SW480 (cell line): ENCODE measurements at regions not wholly inside any gene's neighbourhood (a gene's known extent, or its start where the extent isn't known, plus 50 kb on each side); places are given as distances from the start of the nearest gene placed in this dataset.
"Not testable (repeated sequence)": the region's sequence is repeated elsewhere in the genome, so short reads cannot be mapped to it uniquely, and the experiment has no call there.

Source experiments
- DNase-seq: peaks from one replicate; pipeline ENCODE4 v3.0.0-alpha.2; 2016; ENCODE audit warnings: low spot score

DNA sequence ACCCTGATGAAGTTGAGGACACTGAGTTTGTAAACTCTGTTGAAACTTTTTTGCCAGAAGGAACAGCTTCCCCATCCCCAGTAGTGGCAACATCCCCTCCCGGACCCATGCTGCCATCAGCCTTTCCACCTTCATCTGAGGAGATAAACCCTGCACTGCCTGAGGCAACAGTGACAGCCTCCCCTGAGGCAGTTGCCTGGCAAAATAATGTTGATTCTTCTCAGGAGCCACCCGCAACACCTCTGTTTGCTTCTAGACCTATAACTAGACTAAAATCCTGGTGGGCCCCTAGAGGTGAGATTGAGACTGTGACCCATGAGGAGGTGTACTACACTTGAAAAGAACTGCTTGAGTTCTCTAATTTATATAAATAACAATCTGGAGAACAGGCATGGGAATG, 597.6 kb upstream of the NR3C2 start:
- DNase-seq, result not testable (repeated sequence)

DNA sequence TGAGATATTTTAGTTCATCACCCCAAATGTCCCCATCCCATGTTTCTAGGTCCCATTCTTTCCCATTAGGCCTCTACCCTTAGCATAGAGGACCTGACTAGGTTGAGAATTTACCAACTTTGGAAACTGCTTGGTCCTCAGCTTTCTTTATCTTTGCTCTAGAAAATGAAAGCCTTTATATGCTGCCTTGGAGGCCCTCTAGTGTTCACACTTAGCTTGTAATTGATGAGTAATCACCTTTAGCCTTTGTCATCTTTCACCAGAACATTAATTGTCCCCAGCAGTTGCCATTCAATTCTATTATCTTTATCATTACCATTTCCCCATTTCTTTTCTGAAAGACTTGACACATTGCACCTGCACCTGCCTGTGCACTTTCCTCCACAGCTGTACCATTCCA, 589.2 kb upstream of the NR3C2 start:
- DNase-seq, result peak; percentile 31

DNA sequence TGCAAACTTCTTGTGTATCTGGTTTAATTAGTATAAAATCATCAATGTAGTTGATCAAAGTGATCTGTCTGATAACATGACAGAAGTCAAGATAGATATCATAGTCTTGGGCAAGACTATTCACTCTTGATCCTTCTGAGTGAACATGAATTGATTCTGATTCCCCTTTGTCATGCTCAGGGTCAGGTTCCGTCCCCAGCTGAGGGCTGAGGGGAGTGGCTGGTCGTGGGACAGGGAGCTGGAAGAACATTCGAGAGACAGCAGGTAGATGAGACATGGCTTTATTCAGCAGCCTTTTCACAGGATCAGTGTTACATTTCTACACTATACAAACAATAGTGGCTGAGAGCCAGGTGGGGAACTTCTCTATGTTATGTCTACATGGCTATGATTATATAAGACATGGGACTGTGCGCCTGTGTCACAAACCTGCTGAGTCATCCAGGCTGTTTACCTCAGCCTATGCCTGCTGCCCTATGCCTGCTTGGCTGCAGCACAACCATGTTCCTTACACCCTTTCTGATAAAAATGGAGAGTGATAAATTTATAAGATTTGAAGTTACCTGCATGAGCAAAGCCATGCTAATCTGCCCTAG, 586.9 kb upstream of the NR3C2 start:
- DNase-seq, result peak; percentile 1

DNA sequence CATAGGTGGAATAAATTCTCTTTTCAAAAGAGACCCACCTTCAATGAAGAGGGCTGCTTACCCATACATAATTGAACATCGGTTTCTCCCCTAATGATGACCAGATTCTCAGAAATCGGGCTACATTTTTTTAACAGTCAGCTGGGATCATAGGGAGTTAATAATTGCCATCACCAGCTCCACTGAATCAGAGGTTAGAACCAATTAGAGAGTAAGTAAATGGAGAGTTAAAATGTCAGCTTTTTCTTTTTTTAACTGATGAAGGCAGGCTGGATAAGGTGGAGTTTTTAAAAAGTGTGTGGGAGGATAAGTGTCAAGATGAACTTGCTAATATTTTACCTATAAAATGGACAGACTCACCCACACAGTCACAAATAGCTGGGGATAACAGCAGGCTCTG, 584.5 kb upstream of the NR3C2 start:
- no peak for DNase-seq

DNA sequence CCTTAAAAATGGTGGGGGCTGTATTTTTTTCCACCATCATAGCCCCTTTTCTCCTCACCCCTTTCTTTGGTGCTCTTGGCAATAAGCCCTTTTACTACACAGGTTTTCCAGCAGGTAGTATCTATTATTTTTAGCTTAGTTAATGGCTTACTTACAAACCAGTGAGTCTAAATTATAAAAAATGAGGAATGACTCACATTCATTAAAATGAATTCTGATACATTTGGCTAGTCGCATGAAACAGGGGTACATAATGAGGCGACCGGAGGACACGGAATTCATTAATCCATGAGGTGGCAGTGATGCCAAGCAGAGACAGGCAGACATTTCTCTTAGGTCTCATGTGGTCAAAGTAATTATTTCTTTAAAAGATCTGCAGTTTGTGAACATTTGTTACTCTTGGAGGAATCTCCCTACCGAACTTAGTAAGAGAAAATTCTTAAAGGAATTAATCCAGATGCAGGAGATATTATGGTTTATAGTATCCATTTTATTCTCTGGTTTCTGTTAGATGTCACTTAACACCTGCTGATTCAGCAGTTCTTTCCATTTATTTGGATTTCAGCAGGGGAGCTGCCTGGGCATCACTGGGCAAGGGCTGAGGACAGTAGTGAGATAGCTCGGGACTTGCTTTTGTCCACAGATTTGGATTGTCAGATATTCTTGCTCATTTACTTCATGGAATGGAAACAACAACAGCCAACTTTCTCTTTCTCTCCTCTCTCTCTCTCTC, 575.0 kb upstream of the NR3C2 start:
- no peak for DNase-seq

DNA sequence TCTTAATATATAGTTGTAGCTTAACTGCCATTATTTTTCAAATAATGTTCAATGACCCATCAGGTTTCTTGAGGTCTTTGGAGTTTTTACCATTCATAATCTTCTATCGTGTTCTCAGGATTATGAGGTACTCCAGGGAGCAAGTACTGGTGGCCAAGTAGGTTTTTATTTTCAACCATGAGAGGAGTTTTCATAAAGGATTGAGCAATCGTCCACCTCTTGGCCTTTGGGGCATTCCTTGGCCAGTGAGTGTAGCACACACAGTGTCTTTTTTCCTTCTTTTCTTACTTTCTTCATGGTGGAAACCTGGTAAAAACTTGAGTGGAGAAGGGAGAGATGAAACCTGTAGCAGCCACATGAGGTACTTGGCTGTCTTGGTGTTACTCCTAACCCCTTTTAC, 567.0 kb upstream of the NR3C2 start:
- DNase-seq, result no peak

DNA sequence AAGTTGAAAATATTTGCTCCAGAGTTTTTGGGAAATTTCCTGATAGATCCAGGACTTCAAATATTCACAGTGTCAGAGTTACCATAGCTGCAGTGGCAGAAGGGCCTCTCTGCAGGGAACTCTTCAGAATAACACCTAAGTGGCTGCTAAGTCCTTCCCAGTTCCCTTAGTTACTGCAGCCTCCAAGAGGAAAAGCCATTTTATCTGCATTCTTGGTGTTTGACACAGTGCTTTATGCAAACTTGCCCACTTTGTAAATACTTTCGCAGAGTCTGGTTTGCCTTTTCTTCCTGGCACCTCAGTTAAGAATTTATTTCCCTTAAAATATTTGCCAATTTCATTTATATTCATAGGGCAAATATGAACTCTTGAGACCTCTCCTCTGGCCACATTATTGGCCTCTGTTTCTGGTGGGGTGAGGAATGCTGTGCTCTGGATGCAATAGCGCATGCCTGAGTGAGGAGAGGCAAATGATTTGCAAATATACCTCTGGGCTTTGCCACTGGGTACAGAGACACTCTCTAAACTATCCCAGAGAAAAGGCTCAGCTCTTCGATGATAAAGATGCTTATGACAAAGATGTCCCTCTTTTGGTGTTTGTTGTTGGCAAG, 566.3 kb upstream of the NR3C2 start:
- no peak for DNase-seq

DNA sequence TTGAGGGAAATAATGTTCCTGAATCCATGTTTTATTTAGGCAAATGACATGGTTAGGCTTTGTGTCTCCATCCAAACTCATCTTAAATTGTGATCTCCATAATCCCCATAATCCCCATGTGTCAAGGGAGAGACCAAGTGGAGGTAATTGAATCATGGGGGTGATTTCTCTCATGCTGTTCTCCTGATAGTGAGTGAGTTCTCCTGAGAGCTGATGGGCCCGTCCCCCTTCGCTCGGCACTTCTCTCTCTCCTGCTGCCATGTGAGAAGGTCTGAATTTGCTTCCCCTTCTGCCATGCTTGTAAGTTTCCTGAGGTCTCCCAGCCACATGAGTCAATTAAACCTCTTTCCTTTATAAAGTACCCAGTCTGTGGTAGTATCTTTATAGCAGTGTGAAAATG, 563.0 kb upstream of the NR3C2 start:
- no peak for DNase-seq

DNA sequence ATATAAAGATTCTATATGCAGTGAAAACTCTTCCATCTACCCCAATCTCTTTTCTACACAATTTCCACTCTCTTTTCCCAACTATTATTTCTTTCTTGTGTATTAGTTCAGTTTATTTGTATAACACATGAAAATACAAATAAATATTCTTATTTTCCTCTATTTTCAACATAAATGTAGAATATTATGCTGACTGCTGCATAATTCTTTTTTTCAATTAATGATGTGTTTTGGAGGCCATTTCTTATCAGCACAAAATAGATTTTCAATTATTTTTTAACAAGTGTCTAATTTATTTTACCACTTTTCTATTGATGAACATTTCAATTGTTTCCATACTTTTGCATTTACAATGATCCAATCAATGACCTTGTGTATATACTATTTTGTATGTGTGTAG, 557.7 kb upstream of the NR3C2 start:
- no peak for DNase-seq

DNA sequence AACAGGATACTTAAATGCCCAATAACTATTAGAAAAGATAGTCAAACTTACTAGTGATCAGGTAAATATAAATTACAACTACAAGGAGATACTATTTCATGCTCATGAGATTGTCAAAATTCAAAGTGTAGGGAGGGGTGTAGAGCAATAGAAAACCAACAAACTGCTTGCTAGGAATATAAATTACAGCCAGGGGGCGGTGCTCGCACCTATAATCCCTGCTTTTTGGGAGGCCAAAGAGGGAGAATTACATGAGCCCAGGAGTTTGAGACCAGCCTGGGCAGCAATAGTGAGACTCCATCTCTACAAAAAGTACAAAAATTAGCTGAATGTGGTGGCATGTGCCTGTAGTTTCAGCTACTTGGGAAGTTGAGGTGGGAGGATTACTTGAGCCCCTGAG, 556.5 kb upstream of the NR3C2 start:
- no peak for DNase-seq

DNA sequence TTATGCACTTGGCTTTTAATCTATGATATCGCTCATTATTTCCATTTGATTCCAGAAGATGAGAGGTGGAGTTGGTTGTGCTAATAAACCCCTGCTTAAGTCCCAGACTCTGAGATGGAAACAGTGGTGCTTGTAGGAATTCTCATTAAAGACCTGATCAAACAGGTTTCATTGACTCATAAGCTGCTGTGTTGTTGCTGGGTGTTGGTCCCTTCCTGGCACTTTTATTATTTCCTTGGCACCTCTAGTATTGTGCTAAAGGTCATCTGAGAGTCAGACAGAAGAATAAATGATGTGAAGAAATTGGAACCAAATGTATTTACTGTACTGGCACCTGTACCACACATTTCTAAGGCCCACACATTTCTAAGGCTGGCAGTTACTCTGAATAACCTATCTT, 544.7 kb upstream of the NR3C2 start:
- DNase-seq, result no peak

DNA sequence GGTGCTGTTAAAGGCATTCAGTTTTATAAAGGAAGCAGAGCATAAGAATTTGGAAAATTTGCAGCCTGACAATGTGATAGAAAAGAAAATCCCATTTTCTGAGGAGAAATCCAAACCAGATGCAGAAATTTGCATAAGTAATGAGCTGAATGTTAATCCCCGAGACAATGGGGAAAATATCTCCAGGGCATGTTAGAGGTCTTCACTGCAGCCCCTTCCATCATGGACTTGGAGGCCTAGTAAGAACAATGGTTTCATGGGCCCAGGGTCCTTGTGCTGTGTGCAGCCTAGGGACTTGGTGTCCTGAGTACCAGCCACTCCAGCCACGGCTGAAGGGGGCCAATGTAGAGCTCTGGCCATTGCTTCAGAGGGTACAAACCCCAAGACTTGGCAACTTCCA, 542.7 kb upstream of the NR3C2 start:
- DNase-seq, result no peak

DNA sequence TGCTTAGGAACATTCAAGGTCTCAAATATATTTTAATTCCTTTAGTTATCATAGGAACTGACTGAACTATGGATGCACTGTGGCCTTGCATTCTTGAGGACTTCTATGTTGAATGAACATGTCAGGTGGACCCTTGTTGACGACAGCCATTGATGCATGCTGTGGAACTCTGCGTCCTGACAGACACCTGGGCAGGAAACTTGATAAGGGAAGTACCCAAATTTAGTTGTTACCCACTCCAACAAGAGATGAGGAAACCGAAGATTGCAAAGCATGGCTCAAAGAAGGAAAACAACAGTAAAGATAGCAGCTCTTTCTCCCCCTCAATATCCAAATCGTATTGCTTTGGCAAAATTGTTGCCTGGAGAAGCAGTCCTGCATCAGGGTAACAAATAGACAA, 540.0 kb upstream of the NR3C2 start:
- no peak for DNase-seq

DNA sequence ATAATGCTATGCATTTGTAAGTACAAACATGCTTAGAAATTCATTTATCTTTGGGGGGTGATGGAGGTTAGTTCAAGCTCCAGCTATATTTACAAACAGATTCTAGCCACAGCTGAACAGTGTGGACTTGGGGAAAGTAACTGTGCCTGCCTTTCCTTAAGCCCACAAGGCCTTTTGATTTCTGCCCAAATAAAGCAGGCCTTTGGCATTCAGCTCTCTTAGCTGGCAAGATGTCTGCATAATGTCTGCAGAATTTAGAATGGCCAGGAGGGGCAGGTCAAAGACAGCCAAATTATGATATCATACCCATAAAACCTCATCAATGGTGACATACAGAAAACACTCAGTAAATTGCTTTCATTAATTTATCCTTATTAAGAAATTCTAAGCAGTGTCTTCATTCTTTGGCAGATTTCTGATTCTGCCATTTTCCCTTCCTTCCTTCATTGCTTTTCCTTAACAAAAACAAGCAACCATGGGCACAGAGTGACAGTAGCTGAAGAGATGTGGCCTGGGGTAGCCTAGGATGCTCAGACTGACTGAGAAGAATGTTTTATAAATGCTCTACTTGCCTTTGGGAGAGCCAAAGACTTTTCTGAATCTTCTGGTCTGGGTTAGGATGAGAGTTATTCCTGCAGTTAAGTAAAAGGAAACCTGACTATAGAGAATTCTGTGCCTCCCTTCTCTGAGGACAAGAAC, 538.7 kb upstream of the NR3C2 start:
- no peak for DNase-seq

DNA sequence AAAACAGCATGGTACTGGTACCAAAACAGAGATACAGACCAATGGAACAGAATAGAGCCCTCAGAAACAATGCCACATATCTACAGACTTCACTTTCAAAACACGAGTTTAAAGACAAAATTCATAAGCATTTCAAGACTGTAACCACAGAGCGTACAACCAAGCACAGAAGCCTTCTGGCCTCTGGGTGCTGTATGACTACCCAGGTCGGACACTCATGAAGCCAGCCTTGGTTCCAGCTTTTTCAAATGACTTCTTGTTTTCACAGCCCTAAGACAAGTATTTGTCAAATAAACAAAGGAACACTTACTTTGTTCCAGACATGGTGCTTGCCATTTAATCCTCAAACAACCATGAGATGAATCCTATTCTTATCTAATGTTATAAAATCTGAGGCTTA, 536.1 kb upstream of the NR3C2 start:
- DNase-seq, result no peak

DNA sequence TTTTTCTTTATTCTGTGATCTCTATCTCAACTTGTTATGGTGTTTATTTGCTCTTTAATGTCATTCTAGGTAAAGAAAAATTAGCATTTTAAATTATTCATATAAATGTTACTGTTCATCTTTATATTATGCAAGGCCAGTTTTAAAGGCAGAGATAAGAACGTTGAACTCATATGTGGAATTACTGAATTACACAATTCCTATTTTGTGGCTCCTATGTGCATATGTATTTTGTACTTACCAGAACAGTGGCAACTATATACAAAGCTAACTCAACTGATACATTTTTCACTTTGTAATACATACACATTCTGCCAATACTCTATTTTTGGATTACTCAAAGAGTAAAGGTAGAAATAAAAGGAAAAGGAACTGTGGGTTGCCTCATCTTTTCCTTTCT, 533.2 kb upstream of the NR3C2 start:
- DNase-seq, result no peak

DNA sequence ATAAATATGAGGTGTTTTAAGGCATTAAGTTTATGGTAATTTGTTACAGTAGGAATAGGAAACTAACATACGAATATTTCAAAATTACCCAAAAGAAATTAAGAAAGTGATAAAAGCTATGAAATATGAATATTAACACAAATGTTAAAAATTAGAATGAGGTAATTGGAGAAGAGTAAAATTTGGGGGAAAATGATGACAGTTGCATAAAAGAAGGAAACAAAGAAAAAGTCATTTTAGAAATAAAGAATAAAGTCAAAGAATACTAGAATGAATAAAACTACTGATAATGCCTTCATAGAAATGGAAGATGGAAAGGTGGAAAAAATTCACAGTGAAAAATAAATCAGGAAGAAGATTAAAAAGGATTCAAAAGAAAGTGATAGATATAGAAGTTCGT, 522.9 kb upstream of the NR3C2 start:
- DNase-seq, result no peak

DNA sequence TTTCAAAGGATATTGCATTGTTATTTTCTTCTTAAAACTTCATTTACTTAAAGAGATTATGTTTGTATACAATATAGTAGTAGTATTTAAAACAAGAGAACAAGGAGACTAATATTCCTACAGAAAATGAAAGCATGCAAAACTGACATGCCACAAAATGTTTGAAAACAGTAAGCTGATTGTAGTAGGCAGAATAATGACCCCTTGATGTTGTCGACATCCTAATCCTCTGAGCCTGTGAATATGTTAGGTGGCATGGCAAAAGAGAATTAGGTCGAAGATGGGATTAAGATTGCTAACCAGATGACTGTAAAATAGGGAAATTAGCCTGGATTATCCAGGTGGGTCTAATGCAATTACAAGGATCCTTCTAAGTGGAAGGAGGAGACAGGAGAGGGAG, 522.2 kb upstream of the NR3C2 start:
- no peak for DNase-seq

DNA sequence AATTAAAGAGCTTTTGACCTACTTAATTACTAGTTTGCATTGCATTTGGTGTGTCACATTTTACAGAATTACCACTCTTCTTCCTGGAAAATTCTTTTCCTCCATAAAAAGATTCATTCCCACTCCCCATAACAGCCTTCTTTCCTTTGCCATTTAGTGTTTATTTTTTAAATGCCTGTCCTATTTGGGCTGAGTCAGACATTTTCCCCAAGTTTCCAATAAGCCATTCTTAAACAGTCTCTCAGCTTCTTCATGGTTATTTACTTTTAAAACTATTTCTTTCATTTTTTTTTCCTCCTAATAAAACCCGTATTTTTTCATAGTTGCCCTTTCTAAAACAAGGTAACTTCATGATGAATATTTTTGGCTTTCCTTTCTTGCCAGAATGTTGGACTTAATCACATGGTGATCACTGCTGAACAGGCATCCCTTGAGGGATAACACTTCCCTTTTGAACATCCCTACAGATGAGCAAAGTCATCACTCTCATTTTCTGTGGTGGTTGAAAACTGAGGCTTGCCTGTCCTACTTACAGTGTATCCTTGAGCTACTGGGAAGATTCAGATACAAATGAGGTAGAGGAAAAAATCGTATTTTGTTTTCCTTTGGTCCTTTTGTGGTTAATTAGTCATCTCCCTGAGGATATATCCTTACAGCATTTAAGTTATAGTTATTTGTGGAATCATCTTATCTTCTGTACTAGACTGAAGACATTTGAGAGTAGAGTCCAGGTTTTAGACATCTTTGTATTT, 520.5 kb upstream of the NR3C2 start:
- DNase-seq, result no peak

DNA sequence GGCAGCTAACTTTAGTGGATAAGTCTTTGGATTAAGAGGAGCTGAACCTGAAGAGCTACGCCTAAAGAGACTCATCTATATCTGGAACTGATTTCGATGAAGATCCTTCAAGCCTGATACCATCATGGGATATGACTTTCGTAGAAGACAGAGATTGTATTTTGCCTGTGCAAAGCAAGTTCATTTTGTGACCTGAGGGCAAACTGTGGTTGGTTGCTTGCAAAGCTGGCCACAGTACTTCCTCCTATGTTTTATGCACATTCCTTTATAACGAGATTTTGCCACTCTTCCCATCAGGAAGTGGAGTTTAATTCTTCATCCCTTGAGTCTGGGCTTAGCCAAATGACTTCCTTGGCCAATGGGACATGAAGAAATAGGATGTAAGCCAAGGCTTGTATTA, 519.3 kb upstream of the NR3C2 start:
- no peak for DNase-seq

DNA sequence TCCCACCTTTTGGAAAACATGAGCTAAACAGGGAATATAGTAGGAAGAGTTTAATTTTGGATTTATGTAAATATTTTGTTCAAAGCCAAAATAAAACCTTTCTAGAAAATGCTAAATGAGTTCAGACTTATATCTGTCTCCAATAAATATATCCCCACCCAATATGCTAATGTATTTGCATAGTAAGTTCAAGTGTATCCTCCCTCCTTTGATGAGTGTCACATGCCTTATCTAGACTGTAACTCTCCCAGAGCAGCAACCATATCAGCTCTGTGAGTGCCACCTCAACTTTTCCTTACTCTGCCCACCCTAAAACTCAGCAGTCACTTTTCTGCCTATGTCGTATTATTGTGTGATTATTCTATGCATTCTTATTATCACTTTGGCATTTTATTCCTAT, 516.1 kb upstream of the NR3C2 start:
- no peak for DNase-seq

DNA sequence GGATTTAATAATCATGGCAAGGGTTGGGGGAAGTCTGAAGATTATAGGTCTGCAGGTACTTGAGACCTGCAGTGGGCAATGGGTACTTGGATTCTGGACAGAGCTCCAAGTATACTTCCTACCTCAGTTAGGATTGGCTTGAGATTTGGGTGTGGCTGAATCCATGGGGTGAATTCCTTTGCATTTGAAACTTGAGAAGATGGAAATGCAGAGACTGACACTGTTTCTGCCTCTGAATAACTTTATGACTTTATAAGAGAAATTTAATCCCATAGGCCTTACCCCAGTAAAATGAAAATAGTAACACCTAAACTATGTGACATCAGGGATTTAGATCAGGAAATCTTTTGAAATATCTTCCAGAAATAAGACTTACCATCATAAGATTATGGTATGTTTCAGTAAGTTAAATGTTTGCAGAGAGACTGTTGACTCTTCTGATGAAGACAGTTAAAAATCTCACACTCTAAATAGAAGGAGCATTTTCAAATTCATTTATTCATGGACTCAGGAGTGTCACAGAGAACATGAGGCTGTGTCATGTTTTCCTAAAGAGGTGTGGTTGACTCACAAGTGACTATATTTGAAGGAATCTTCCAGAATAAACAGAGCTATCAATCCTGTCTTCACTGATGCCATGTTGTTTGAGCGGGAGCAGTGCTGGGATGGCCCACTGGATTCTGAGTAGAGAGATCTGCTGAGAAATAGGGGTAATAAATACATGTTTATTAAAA, 513.5 kb upstream of the NR3C2 start:
- no peak for DNase-seq
